ENCODE measurements at regions not wholly inside any gene's neighbourhood (a gene's known extent, or its start where the extent isn't known, plus 50 kb on each side); places are given as distances from the start of the nearest gene placed in this dataset.
"Not testable (repeated sequence)": the region's sequence is repeated elsewhere in the genome, so short reads cannot be mapped to it uniquely, and the experiment has no call there.

GRCh38 chrX:131881194-131881593, 141.9 kb upstream of the STK26 start:
- Histone ChIP-seq H3K9me3 (peaks cover 4 to 5% of the 10 kb centered on the region in 2 donors), H3K4me1 (no peaks in the 10 kb centered on the region), H3K36me3 (no peaks in the 10 kb centered on the region), H3K27me3 (peaks cover 0 to 63% of the 10 kb centered on the region in 2 donors), H3K4me3 (no peak overlapping the region), H3K27ac (no peak overlapping the region)
- intact Hi-C loops (cut with DNase I; ENCODE audit: low total_unique reads): no loop called here
- DNase-seq (ENCODE audit: low spot score in 2 of 2): no peak
- TF ChIP-seq POLR2AphosphoS5 (IDR thresholded peaks at IDR 0.05) (no peak), CTCF (IDR thresholded peaks at IDR 0.05) (no peak), POLR2A (IDR thresholded peaks at IDR 0.05) (no peak)

- H3K9me3 ChIP-seq; H3K36me3 ChIP-seq; H3K27ac ChIP-seq; H3K4me1 ChIP-seq; intact Hi-C loops (cut with DNase I; ENCODE audit: low total_unique reads); DNase-seq (ENCODE audit: low spot score in 2 of 2); H3K4me3 ChIP-seq: not testable (repeated sequence)
- H3K27me3 ChIP-seq: peaks cover 0 to 49% of the 10 kb centered on the region in 2 donors
Measured at GRCh38 chrX:131885042-131885441, 138.1 kb upstream of the STK26 start.

GRCh38 chrX:131893857-131894256, 129.2 kb upstream of the STK26 start:
- H3K4me1 ChIP-seq; H3K36me3 ChIP-seq; H3K27ac ChIP-seq; intact Hi-C loops (cut with DNase I; ENCODE audit: low total_unique reads); H3K4me3 ChIP-seq; DNase-seq (ENCODE audit: low spot score in 2 of 2): not testable (repeated sequence)
- Histone ChIP-seq H3K27me3 (peaks cover 0 to 45% of the 10 kb centered on the region in 2 donors), H3K9me3 (peaks cover 0 to 10% of the 10 kb centered on the region in 2 donors)

DNA sequence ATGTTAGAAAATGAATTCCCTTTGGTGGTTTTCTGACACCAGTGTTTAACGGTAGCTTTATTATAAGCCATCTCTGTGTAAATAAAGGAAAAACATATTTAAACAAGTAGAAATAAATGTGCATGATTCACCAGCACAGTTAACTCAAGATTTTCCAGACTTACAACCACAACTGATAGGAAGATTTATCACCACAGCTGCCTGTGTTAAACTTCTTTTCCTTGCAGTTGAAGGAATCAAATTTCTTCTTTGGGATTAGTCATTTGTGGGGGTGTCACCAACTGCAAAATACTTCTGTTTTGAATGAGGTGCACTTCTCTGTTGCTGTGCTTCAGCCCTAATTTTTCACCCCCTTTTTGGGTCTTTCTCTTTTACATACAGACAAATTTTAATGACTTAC, 128.1 kb upstream of the STK26 start:
- H3K4me3 ChIP-seq: no peak overlapping the region
- no peak for DNase-seq (ENCODE audit: low spot score in 2 of 2)
- H3K27me3 ChIP-seq: peaks cover 0 to 56% of the 10 kb centered on the region in 2 donors
- no peaks in the 10 kb centered on the region for H3K4me1 ChIP-seq
- intact Hi-C loops (cut with DNase I; ENCODE audit: low total_unique reads): no loop called here
- H3K9me3 ChIP-seq: peaks cover 0 to 10% of the 10 kb centered on the region in 2 donors
- TF ChIP-seq CTCF (IDR thresholded peaks at IDR 0.05): no peak
- TF ChIP-seq POLR2A (IDR thresholded peaks at IDR 0.05): no peak
- no peak for TF ChIP-seq POLR2AphosphoS5 (IDR thresholded peaks at IDR 0.05)
- H3K27ac ChIP-seq: no peak overlapping the region
- no peaks in the 10 kb centered on the region for H3K36me3 ChIP-seq

GRCh38 chrX:131895807-131896206, 127.3 kb upstream of the STK26 start:
- no peak for DNase-seq (ENCODE audit: low spot score in 2 of 2)
- H3K4me3 ChIP-seq: no peak overlapping the region
- H3K36me3 ChIP-seq: no peaks in the 10 kb centered on the region
- intact Hi-C loops (cut with DNase I; ENCODE audit: low total_unique reads): no loop called here
- TF ChIP-seq POLR2AphosphoS5 (IDR thresholded peaks at IDR 0.05) (no peak), POLR2A (IDR thresholded peaks at IDR 0.05) (no peak), CTCF (IDR thresholded peaks at IDR 0.05) (no peak)
- H3K9me3 ChIP-seq: peaks cover 0 to 10% of the 10 kb centered on the region in 2 donors
- no peak overlapping the region for H3K27ac ChIP-seq
- no peaks in the 10 kb centered on the region for H3K4me1 ChIP-seq
- H3K27me3 ChIP-seq: peaks cover 0 to 64% of the 10 kb centered on the region in 2 donors

DNA sequence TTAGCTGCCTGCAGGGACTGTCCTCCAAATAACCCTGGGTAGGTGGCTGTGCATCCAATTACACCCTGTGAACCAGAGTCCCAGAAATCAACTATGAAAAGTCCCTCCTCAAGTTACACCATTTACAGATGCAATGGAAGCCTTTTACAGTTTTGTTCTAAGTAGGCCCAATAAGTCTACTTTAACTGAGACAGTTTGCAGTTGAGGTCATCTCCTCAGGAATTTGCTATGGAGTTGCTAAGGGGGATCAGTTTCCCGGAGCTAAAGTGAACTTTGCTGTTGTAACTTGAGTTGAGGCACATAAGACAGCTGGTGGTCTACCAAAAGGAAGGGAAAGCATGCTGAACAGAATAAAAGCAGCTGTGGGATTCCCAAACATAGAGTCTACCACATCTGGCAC, 121.6 kb upstream of the STK26 start:
- Histone ChIP-seq H3K36me3 (no peaks in the 10 kb centered on the region), H3K27me3 (peaks cover 0 to 71% of the 10 kb centered on the region in 2 donors), H3K27ac (no peak overlapping the region), H3K4me3 (no peak overlapping the region), H3K9me3 (no peaks in the 10 kb centered on the region), H3K4me1 (no peaks in the 10 kb centered on the region)
- intact Hi-C loops (cut with DNase I; ENCODE audit: low total_unique reads): no loop called here
- no peak for DNase-seq (ENCODE audit: low spot score in 2 of 2)
- TF ChIP-seq POLR2AphosphoS5 (IDR thresholded peaks at IDR 0.05): no peak

All from breast epithelium (tissue), 4 donors.